RWPE2 (cell line): ENCODE measurements at regions not wholly inside any gene's neighbourhood (a gene's known extent, or its start where the extent isn't known, plus 50 kb on each side); places are given as distances from the start of the nearest gene placed in this dataset.
"Not testable (repeated sequence)": the region's sequence is repeated elsewhere in the genome, so short reads cannot be mapped to it uniquely, and the experiment has no call there.

Experiments used
- ATAC-seq: fragments of 200-7000 bp; cut with Tn5 transposase; 3 replicates; pipeline ENCODE4 v1.9.1; 2021; ENCODE audit warnings: low read depth
- DNase-seq: peaks from one replicate; pipeline ENCODE4 v3.0.0-alpha.2; 2020; ENCODE audit warnings: low spot score
- H3K27ac ChIP-seq: fragments of 450-650 bp; 2 replicates; pipeline ENCODE4 v1.5.1; 2017; ENCODE audit warnings: mild to moderate bottlenecking; ENCODE audit not compliant: poor library complexity, severe bottlenecking
- H3K27me3 ChIP-seq: fragments of 250-450 bp; sonication (Bioruptor Pico); 2 replicates; pipeline ENCODE4 v1.5.1; 2021; ENCODE audit warnings: mild to moderate bottlenecking, moderate library complexity; ENCODE audit not compliant: insufficient read depth, poor library complexity, severe bottlenecking
- H3K36me3 ChIP-seq: fragments of 250-450 bp; sonication (Bioruptor Pico); 2 replicates; pipeline ENCODE4 v1.5.1; 2020; ENCODE audit warnings: low read depth, mild to moderate bottlenecking, moderate library complexity
- H3K4me1 ChIP-seq: fragments of 250-450 bp; sonication (Bioruptor Pico); 2 replicates; pipeline ENCODE4 v1.5.1; 2021; ENCODE audit warnings: mild to moderate bottlenecking, moderate library complexity; ENCODE audit not compliant: insufficient read depth, poor library complexity, severe bottlenecking
- H3K4me3 ChIP-seq: fragments of 250-450 bp; sonication (Bioruptor Pico); 2 replicates; pipeline ENCODE4 v1.5.1; 2021; ENCODE audit warnings: mild to moderate bottlenecking, moderate library complexity; ENCODE audit not compliant: severe bottlenecking
- H3K9me3 ChIP-seq: fragments of 250-450 bp; sonication (Bioruptor Pico); 2 replicates; pipeline ENCODE4 v1.5.1; 2021; ENCODE audit warnings: mild to moderate bottlenecking, moderate library complexity; ENCODE audit not compliant: severe bottlenecking
- CTCF ChIP-seq: fragments of 450-650 bp; IDR thresholded peaks from one replicate; pipeline ENCODE4 v1.5.1; 2017; ENCODE audit warnings: mild to moderate bottlenecking, moderate library complexity; ENCODE audit not compliant: poor library complexity, severe bottlenecking

- ATAC-seq (no peak), DNase-seq (no peak)
- Histone ChIP-seq H3K4me3 (no peak overlapping the region), H3K4me1 (no peaks in the 10 kb centered on the region), H3K27me3 (no peaks in the 10 kb centered on the region), H3K36me3 (no peaks in the 10 kb centered on the region), H3K27ac (no peak overlapping the region), H3K9me3 (no peaks in the 10 kb centered on the region)
- TF ChIP-seq CTCF = no peak
These were observed 313.5 kb downstream of the MIAT start for GRCh38 chr22:26970809-26971394.

GRCh38 chr22:26972286-26972685 is 314.9 kb downstream of the MIAT start:
- DNase-seq (no peak), ATAC-seq (no peak)
- Histone ChIP-seq H3K4me1 (no peaks in the 10 kb centered on the region), H3K27me3 (no peaks in the 10 kb centered on the region), H3K27ac (no peak overlapping the region), H3K36me3 (no peaks in the 10 kb centered on the region), H3K4me3 (no peak overlapping the region), H3K9me3 (no peaks in the 10 kb centered on the region)
- TF ChIP-seq CTCF = no peak

- H3K4me3 ChIP-seq, H3K27me3 ChIP-seq, H3K27ac ChIP-seq, H3K36me3 ChIP-seq, ATAC-seq, H3K4me1 ChIP-seq, H3K9me3 ChIP-seq, DNase-seq: not testable (repeated sequence)
These were observed 315.5 kb downstream of the MIAT start for GRCh38 chr22:26972915-26973314.

- Histone ChIP-seq H3K27me3 (no peaks in the 10 kb centered on the region), H3K27ac (no peak overlapping the region), H3K36me3 (no peaks in the 10 kb centered on the region), H3K9me3 (no peaks in the 10 kb centered on the region), H3K4me3 (no peak overlapping the region), H3K4me1 (no peaks in the 10 kb centered on the region)
- no peak for TF ChIP-seq CTCF
- ATAC-seq (no peak), DNase-seq (no peak)
These were observed 316.6 kb downstream of the MIAT start for GRCh38 chr22:26974034-26974433.

- no peak for DNase-seq
- Histone ChIP-seq H3K27me3 (no peaks in the 10 kb centered on the region), H3K27ac (no peak overlapping the region)
These were observed 317.8 kb downstream of the MIAT start for GRCh38 chr22:26974914-26975803.

More at GRCh38 chr22:26974914-26975803, 317.8 kb downstream of the MIAT start:
- no peak for TF ChIP-seq CTCF
- peak; percentile 56; the same call in 2 of the 3 replicates for ATAC-seq
- Histone ChIP-seq H3K36me3 (no peaks in the 10 kb centered on the region), H3K4me1 (no peaks in the 10 kb centered on the region), H3K9me3 (no peaks in the 10 kb centered on the region), H3K4me3 (no peak overlapping the region)
